ENCODE measurements at regions not wholly inside any gene's neighbourhood (a gene's known extent, or its start where the extent isn't known, plus 50 kb on each side); places are given as distances from the start of the nearest gene placed in this dataset.

DNA sequence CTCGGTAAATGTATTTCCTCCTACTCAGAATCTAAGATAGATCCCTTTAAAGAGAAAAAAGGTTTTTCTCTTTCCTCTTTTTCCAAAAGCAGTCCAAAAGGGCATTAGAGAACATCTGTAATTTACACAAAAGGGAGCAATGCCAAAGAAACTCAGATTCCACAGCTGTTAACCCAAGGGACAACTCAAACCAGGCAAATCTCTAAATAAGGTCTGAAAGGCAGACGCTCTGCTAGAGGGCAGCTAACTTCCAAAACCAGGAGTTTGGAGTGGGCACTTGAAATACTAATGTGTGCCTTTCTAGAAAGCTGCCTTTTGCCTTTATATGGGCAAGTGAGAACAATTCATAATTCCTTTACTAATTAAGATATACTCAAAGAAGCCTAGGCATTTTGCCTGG is 435.7 kb downstream of the ZFHX3 start:
- no peaks in the 10 kb centered on the region for H3K27me3 ChIP-seq
- no peaks in the 10 kb centered on the region for H3K4me1 ChIP-seq (ENCODE audit: insufficient read depth)
- no peak overlapping the region for H3K27ac ChIP-seq
- no peak for DNase-seq
- no peak overlapping the region for H3K4me3 ChIP-seq
- TF ChIP-seq EP300 (IDR thresholded peaks at IDR 0.05) (no peak), POLR2A (IDR thresholded peaks at IDR 0.05) (no peak)
- TF ChIP-seq, protein P1, sequence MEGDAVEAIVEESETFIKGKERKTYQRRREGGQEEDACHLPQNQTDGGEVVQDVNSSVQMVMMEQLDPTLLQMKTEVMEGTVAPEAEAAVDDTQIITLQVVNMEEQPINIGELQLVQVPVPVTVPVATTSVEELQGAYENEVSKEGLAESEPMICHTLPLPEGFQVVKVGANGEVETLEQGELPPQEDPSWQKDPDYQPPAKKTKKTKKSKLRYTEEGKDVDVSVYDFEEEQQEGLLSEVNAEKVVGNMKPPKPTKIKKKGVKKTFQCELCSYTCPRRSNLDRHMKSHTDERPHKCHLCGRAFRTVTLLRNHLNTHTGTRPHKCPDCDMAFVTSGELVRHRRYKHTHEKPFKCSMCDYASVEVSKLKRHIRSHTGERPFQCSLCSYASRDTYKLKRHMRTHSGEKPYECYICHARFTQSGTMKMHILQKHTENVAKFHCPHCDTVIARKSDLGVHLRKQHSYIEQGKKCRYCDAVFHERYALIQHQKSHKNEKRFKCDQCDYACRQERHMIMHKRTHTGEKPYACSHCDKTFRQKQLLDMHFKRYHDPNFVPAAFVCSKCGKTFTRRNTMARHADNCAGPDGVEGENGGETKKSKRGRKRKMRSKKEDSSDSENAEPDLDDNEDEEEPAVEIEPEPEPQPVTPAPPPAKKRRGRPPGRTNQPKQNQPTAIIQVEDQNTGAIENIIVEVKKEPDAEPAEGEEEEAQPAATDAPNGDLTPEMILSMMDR (IDR thresholded peaks at IDR 0.05) = no peak
- 9 to 12% (median 11%) methylated on average over 2 of the region's 2 CpGs for WGBS, 3 donors
- no peaks in the 10 kb centered on the region for H3K36me3 ChIP-seq
- intact Hi-C loops (cut with DNase I) = no loop called here
- no peaks in the 10 kb centered on the region for H3K9me3 ChIP-seq

DNA sequence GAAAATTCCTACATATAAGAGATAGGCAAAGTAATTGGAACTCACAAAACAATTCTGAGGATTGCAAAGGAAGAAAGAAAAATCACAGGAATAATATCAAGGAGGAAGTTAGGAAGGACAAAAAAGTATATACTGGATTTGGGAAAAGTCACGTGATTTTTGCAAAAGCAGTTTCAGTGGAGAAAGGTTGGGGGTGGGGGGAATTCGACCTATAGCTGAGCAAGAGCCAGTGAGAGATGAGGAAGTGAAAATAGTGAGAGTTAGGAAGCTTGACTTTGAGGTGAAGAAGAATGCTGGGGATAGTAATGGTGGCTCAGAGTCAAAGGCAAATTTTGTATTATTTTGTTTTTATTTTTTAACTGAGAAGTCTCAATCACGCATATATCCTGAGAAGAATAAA is 438.0 kb upstream of the PMFBP1 start:
- TF ChIP-seq POLR2A (IDR thresholded peaks at IDR 0.05) (no peak), EP300 (IDR thresholded peaks at IDR 0.05) (no peak)
- TF ChIP-seq, protein P1 (IDR thresholded peaks at IDR 0.05) = no peak
- no peaks in the 10 kb centered on the region for H3K4me1 ChIP-seq (ENCODE audit: insufficient read depth)
- H3K27ac ChIP-seq = no peak overlapping the region
- no peaks in the 10 kb centered on the region for H3K36me3 ChIP-seq
- H3K9me3 ChIP-seq = no peaks in the 10 kb centered on the region
- no peak for DNase-seq
- no peak overlapping the region for H3K4me3 ChIP-seq
- intact Hi-C loops (cut with DNase I) = no loop called here
- H3K27me3 ChIP-seq = no peaks in the 10 kb centered on the region
- WGBS, 3 donors = 78 to 82% (median 79%) methylated on average over 3 of the region's 3 CpGs

DNA sequence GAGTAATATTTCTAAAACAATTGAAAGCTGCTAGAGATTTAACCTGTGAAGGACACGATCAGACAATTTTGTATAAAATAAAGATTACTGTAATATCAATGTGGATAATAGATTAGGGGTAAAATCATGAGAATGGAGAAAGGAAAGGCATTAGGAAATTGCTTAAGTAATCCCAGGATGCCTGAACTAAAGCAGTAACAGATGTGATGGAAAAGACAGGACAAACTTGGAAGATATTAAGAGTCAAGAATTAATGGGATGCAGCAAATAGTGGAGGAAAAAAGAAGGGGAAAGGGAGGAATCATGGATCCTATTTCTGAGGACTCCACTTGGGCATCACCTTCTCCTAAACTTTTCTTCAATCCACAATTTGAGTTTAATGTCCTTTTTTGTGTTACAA is 437.1 kb upstream of the PMFBP1 start:
- TF ChIP-seq POLR2A (IDR thresholded peaks at IDR 0.05) (no peak), EP300 (IDR thresholded peaks at IDR 0.05) (no peak)
- TF ChIP-seq, protein P1 (IDR thresholded peaks at IDR 0.05) = no peak
- DNase-seq = no peak
- Histone ChIP-seq H3K36me3 (no peaks in the 10 kb centered on the region), H3K9me3 (no peaks in the 10 kb centered on the region), H3K27ac (no peak overlapping the region), H3K4me3 (no peak overlapping the region), H3K4me1 (ENCODE audit: insufficient read depth) (no peaks in the 10 kb centered on the region), H3K27me3 (no peaks in the 10 kb centered on the region)
- intact Hi-C loops (cut with DNase I) = no loop called here
- 90 to 93% (median 92%) methylated on average over 1 of the region's 1 CpG for WGBS, 3 donors

DNA sequence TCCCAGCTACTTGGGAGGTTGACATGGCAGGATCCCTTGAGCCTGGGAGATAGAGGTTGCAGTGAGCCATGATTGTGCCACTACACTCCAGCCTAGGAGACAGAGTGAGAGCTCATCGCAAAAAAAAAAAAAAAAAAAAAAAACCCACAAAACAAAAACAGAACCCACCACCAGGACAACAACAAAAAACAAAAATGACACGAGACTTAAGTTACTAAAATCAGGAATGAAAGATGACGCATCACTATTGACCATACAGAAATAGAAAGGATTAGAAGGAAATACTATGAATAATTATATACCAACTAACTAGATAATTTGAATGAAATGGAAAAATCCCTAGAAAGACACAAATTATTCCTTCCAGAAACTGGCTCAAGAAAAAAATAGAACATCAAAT is 432.4 kb upstream of the PMFBP1 start:
- Histone ChIP-seq H3K9me3 (no peaks in the 10 kb centered on the region), H3K27me3 (no peaks in the 10 kb centered on the region), H3K27ac (no peak overlapping the region), H3K36me3 (no peaks in the 10 kb centered on the region), H3K4me1 (ENCODE audit: insufficient read depth) (no peaks in the 10 kb centered on the region), H3K4me3 (no peak overlapping the region)
- intact Hi-C loops (cut with DNase I) = no loop called here
- 84 to 95% (median 87%) methylated on average over 3 of the region's 3 CpGs for WGBS, 3 donors
- TF ChIP-seq, protein P1 (IDR thresholded peaks at IDR 0.05) = no peak
- no peak for TF ChIP-seq POLR2A (IDR thresholded peaks at IDR 0.05)
- no peak for TF ChIP-seq EP300 (IDR thresholded peaks at IDR 0.05)
- DNase-seq = no peak

DNA sequence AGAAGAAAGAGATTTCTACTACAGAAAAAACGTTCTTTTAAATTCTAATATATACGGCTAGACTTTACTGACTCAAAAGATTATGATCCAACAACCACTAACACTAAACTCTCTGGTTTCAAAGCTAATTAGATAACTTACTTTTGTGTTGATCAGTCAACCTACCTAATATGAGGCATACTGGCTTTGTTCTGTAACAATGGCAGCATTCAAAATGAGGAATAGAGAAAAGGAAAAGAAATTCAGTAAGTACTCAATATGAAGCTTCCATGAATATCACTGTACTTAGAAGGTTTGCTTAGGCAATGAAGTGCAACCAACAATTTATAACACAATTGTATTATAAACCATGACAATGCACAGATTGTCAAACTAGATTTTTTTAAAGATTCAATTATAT is 430.5 kb upstream of the PMFBP1 start:
- no peaks in the 10 kb centered on the region for H3K36me3 ChIP-seq
- H3K9me3 ChIP-seq = no peaks in the 10 kb centered on the region
- H3K27me3 ChIP-seq = no peaks in the 10 kb centered on the region
- 89 to 95% (median 90%) methylated on average over 2 of the region's 2 CpGs for WGBS, 3 donors
- H3K27ac ChIP-seq = no peak overlapping the region
- no peak overlapping the region for H3K4me3 ChIP-seq
- H3K4me1 ChIP-seq (ENCODE audit: insufficient read depth) = no peaks in the 10 kb centered on the region
- TF ChIP-seq EP300 (IDR thresholded peaks at IDR 0.05) (no peak), POLR2A (IDR thresholded peaks at IDR 0.05) (no peak)
- TF ChIP-seq, protein P1 (IDR thresholded peaks at IDR 0.05) = no peak
- intact Hi-C loops (cut with DNase I) = no loop called here
- no peak for DNase-seq
